Skin of body (tissue), 1 donor: ENCODE measurements at regions not wholly inside any gene's neighbourhood (a gene's known extent, or its start where the extent isn't known, plus 50 kb on each side); places are given as distances from the start of the nearest gene placed in this dataset.
"Not testable (repeated sequence)": the region's sequence is repeated elsewhere in the genome, so short reads cannot be mapped to it uniquely, and the experiment has no call there.

ENCODE experiments used
- DNase-seq: peaks from one replicate; lab custom pipeline; 2025; lab: John Stamatoyannopoulos, UW

DNA sequence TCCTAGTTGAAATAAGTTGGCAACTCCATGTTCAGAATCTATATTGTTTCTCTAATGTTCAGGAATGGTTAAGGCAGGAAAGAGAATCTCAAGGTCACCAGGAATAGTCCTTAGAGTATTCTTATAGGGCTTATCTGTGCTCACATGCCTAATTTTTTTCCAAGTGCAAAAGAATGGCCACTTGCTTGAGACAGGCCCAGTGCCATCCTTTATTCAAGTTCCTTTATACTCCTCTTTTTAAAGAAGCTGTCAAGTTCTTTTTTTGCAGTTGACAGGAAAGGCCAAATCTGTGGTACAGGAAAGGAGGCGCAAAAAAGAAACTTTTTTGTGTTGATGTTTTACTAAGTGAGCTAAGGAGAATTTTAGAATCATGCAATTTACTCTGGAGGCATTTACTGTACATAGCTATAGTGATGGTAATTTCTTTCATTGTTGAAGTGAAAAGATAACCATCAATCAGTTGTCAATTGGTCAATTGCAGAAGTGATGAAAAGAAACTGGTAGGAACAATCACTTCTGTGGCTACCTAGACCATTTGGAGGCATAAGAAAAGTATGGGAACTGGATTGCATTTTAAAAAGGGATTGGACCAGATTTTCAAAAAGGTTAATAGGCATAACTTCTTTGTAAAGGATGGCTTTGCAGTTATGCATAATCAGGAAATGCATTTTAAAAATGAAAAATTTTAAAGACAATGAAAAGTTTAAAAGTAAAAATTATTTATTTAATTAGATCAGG is 102.5 kb upstream of the SOX2 start:
- DNase-seq, result no peak

DNA sequence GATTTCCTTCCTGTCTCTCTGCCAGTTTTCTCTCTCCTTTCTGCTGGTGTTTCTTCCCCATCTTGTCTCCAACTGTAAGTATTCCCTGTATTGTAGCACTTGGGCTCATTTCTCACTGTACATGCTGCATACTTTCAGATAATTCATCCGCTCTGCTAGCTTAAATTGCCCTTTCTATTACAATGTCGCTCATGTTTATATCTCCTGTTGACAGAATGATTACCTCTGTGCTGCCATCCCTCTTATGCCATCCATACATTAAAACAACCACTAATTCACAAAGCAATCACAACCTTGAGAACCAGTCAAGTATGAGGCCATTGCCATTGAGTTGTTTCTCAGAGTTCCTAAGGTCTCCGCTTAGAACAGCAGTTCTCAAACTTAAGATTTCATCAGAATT is 107.5 kb upstream of the SOX2 start:
- no peak for DNase-seq

DNA sequence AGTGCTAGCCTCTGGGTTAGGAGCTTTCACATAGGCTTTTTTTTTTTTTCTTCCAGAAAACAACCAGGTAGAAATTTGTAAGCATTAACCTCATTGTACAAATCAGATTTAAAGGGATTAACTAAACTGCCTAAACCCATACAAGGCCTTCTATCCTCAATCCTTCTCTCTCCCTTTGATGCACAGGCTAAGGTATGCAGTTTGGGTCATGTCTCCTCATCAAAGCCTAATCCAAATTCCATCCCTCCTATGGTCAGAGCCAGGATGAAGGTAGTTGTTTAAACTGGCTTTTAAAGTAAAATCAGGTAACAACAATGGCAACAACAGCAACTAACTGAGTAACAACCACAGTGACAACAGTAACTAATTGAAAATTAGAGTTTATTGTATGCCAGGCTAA is 115.6 kb upstream of the SOX2 start:
- DNase-seq, result no peak

DNA sequence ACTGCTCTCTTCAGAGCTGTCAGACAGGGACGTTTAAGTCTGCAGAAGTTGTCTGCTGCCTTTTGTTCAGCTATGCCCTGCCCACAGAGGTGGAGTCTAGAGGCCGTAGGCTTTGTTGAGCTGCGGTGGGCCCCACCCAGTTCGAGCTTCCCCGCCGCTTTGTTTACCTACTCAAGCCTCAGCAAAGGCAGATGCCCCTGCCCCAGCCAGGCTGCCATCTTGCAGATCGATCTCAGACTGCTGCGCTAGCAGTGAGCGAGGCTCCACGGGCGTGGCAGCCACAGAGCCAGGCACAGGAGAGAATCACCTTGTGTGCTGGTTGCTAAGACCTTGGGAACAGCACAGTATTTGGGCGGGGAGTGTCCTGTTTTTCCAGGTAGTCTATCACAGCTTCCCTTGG is 120.8 kb upstream of the SOX2 start:
- not testable (repeated sequence) for DNase-seq

DNA sequence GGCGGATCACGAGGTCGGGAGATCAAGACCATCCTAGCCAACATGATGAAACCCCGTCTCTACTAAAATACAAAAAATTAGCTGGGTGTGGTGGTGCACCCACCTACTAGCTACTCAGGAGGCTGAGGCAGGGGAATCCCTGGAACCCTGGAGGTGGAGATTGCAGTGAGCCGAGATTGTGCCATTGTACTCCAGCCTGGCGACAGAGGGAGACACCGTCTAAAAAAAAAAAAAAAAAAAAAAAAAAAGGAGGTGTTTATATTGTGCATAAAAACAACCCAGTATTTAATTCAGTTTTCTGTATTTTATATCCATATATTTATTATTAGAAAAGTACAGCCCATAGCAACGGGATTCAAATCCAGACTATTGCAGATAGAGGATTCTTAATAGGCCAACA is 129.1 kb upstream of the SOX2 start:
- no peak for DNase-seq

DNA sequence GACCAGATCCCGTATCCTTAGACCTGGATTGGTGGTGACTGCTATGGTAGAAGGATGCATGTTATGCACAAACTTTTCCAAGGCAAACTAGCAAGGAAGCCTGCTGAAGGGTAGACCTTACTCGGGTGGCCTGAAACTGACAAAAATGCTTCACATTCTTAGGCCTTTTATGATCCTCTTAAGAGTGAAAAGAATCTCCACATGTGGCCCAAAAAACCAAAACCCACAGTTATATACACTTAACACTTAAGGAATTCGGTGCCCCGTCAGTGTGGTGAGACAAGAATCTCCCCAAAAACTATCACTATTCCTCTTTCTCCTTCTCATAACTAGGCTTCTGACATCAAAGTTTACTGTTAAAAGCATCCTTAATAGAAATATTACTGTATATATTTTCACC is 130.1 kb upstream of the SOX2 start:
- DNase-seq, result no peak

DNA sequence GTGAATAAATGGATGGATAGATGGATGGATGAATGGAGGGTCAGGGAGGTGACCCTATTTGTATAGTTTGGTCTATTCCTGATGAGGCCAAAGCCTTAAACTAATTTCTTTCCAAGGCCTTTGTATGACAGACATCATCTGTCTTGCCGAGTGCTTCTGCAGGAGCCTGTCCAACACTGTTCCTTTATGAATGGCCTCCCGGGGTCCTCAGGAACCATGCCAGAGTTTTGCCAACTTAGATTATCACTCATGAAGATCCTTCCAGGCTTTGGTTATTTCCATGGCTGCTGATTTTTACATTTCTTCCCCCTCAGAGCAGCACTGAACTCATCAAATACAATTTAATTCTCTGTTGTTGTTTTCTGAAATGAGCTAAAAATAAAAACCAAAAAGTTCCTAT is 133.0 kb upstream of the SOX2 start:
- no peak for DNase-seq

DNA sequence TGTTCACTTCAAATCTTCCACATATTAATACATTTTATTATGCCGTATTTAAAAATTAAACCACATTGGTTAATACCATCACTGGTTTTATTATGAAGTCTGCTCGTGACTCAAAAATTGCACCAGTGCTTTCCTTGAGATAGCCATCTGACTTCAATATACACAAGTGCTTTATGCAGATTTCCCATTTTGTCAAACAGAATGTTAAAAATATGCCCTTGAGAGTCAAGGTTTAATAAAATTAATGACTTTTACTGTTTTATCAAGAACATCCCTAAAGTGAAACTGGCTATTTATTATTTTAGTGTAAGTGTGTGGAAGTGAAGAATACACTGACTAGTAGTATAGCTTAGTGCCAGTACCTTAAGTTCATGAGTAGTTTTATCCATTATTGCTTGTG is 139.3 kb upstream of the SOX2 start:
- no peak for DNase-seq

DNA sequence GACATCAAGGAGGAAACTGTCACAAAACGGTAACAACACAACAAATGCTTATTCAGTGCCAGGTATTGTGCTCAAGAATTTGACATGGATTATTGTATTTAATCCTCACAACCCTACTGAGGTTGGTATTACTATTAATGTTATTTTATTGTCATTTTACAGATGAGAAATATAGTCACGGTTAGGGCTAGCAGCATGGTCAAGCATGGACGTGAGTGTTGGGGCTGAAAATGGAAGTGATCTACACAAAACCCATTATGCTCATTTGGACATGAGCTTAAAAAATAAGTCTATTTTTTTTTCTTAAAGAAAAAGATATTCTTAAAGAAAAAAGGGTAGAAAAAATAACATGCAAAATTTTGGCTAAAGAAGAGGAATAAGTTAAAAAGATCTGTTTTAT is 141.3 kb upstream of the SOX2 start:
- no peak for DNase-seq

DNA sequence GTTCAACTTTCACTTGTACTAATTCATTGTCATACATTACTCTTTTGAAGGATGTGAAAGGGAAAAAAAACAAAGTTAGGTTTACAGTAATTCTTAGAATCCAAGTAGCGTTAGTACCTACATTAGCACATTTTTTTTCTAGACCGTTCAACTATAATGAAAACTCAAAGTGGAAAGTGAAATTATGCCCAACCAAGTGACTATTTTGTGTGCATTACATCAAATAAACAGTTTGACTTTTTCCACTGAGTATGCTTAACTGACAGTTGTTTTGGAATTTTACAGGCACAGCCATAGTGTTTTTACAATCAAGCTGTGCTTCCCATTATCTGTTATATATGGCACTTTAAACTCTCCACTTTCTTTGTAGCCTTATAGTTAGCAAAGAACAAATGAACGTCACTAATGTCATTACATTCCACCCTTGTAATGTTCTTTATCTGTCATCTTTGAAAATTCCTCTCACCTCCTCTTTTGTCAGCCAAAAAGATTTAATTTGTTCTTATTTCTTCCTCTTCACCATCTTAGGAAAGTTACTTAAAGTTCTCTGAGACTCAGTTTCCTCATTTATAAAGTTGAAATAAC is 142.3 kb upstream of the SOX2 start:
- no peak for DNase-seq

DNA sequence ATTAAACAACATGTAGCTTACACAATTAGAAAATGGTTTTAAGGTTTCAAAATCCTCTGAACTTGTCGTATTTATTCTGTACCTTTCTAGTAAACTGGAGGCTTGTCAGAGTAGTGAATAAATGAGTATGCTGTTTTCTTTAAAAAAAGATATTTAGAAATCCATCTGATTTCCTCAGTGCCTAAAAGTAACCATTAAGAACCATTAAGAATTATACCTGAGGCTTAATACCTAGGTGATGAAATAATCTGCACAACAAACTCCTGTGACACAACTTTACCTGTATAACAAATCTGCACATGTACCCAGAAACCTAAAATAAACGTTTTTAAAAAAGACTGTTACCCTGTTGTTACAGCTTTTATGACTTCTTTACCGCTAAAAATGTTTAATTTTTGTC is 143.0 kb upstream of the SOX2 start:
- DNase-seq, result no peak

DNA sequence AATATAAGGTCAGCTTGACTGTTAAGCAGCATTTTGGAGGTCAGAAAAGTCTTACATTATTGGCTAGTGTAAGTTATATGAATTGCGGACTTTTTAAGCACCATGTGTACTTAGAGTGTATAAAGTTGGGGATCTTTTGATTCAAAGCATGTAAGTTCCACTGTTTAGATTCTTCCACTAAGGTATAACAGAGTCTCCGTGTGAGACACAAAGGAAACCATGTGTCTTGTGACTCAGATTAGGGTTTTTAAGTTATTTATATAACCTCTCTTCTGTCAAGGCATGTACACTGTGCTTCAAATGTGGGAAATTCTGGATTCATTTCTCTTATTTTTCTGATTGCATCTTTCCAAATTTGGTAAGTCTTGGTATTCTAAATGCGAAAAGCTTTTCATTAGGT is 143.5 kb upstream of the SOX2 start:
- no peak for DNase-seq

DNA sequence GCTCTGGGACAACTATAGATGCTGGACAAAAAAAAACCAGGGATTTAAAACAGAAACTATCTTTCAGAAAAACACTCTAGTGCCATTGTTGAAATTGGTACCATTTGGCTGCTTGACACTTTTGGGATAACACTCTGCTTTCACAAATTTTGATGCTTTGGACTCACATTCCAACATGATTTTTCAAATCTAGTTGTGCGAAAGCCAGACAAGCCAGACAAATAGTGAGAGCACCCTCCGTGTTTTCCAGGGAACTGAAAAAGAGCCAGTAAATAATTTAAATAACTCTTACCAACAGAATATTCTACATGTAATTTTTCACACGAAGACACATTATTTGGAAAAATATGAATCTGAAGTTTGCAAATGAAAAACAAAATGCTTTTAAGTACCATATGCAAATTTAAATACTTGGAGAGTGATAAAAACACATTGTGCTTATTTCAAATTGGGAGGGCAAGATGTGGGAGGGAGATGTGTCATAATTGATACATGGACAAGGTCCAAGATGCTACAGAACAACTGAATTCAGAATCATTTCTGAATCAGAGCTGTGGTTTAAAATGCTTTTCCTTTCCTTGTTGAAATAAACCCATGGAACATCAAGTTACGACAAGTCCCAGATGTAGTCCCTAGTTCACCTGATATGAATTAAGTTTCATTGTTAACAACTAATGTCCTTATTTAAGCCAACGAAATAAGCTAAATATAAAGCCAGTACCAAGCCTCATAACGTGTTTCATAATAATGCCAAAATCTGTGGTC is 144.2 kb upstream of the SOX2 start:
- no peak for DNase-seq

DNA sequence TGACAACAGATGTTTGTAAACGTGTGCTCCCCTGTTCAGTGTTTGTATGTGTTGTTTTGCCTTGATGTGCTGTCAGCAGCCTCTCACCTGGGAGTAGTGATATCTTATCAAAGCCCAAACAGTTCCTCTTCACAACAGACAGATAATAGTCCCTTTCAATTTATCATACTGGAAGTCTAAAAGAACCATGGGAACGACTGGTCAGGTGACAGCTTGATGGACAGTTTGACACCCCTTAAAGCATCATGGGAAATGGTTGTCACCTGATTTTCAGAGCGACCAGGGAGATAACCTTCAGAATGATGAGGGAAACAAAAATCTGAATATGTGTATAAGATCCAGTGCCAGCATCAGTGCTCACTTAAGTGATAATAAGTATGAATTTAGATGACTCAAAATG is 146.3 kb upstream of the SOX2 start:
- no peak for DNase-seq

DNA sequence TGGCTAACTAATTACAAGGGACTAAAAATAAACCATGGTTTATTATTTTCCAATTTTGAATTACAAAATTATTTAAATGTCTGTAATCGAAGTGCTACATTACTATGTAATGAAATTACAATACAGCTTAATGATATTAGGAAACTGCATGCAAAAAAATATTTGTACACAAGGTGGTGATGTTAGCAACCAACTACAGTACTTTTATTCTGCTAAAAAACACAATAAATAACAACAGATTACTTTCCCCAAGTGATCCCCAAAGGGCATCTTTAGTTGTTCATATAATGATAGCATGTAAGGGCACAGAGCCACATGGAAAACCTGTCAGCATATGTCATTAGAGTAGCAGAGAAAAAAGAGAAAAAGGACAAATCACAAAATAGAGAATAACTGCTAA is 147.5 kb upstream of the SOX2 start:
- DNase-seq, result no peak

DNA sequence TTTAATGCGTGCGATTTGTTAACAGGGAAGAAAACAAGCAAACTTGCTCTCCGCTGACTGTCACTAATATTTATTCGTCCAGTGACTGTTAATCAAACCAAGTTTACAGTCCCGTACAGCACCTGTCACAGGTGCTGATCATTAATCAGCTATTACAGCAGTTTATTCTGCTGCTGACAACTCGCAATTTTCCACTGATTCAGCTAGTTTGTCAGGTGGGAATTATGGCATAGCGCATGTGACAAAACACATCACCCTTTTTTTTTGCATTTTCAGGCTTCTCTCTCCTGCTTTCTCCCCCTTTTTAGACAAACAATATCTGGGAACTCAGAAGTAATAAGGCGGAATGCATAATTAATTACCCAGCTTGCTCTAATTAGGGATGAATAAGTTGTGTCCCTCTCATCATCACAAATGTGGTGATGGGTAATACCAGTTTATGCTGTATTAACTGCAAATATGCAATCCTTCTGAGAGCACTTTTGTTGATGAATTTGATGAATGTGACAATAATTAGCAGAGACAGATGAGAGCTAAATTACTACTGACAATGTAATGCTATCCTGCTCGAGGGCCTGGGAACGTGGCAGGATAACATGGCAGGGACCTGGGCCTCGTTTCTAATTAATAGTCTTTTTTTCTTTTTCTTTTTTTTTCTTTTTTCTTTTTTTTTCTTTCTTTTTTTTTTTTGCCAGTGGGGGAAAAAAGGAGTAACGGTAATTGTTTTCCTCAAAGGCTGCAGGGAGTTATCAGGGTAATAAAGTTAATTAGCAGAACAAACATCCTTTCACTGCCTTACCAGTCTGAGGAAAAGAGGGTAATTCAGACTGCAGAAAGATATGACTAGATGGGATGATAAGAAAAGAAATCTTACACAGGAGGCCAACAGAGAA is 150.3 kb upstream of the SOX2 start:
- no peak for DNase-seq

DNA sequence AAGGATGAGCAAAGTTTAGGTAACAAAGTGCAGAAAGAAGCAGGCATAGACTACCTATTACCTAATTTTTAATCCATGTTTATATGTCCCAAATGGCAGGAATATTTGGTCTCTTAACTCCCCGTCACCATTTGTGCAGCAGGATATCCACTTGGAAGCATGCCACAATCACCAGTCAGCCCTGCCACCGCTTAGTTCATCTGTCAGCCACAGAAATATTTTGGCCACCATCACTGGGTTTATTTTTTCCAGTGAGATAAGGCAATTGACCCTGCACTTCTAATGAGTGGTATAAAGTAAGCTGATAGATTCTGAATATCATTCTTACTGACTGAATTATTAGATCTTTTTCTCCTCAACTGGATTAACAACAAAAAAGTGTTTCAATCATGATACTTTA is 152.9 kb upstream of the SOX2 start:
- DNase-seq, result no peak

DNA sequence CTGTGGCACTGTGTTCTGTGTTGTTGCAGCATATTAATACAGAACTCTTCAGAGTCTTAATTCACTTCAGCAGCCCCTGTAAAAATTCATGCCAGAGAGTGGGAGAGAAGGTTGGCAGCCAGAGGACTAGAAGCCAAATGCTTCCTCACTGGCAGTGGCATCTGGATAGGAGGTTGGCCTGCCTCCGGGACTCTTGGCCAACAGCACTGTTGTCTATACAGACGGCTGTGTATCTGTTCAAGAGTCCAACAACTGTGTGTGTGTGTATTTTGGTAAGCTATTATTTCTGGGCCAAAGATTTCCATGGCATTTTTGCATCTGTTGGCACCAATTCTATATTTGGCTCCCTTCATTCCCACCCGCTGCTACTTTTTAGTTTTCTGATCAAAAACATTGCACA is 156.0 kb upstream of the SOX2 start:
- no peak for DNase-seq

DNA sequence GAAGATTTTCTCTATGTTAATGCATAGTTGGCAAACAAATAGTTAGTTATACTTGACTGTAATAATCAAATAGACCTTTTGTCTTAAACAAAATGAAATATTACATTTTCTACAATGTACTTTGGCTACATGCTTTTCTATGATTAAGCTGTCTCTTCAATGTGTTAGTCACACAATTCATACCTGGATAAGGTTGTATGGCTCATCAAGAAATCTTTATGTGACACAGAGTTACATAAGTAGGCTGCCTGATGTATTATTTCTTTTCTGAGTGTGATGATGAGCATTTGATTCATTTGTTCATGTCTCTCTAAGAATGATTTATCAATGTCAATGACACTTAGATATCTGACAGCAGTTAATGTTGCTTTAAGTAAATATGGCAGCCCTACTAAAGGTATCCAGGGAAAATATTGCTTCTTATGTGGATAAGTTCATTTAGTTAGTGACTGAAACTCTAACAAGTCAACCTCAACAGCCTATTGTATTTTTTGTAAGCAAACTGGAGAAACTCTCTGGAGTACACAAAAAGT is 157.4 kb upstream of the SOX2 start:
- no peak for DNase-seq

DNA sequence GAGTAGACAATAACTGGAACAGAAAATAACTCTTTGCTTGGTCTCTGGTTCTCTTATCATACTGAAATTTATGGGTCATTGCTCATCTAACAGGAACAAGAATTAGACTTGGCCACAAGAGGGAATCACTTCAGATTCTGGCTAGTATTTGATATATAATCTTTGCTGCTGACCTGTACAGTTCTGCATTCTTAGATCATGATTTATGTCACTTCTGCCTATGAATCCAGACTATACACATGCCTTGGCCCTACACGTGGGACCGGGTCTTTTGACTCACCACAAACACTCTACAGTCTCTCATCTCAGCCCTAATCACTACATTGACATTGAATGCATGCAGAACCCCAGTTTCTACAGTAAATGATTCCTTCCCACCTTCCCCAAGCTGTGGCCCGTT is 162.5 kb upstream of the SOX2 start:
- DNase-seq, result no peak

DNA sequence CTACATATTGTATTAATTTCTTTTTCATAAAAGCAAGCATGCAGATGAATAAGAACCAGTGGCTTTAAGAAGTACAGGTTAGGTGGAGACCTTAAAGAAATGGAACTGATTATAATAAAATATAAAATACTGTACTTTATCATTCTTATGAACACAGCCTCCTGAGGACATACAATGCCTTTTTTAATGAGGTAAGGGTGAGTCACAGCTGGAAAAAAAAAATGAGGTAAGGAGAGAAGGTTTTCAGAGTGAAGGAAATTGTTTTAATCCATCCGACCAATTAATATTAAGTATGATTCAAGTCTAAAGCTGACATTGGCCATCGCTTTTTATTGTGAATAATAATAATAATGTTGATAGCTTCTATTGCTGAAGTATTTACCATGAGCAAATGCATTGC is 170.3 kb upstream of the SOX2 start:
- no peak for DNase-seq

DNA sequence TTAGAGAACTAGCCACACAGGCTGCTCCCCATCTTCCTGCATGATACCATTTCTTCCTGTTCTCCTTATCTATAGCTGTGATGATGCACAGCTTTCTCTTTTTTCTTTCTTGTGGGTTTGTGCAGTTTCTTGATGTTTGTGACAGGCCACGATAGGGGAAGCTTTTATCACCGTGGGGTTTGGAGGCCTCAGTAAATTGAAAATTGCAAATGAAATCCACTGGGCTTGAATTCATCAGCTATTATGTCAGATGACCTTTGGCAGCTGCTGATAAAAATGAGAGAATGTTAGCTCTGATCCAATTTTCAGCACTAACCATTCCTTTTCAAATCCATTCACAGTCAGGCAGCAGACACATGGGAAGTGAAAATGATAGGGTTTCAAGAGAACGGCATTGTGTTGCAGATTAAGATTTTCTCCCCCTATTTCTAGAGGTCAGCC is 176.9 kb upstream of the SOX2 start:
- DNase-seq, result no peak
